Nephron (organoid): ENCODE measurements at regions not wholly inside any gene's neighbourhood (a gene's known extent, or its start where the extent isn't known, plus 50 kb on each side); places are given as distances from the start of the nearest gene placed in this dataset.

Experiments used
- H3K27ac Mint-ChIP-seq, 3 experiments: 2 replicates each; pipeline ENCODE4 v1.8.0; 2020; ENCODE audit warnings: mixed read lengths in 3 of 3, mild to moderate bottlenecking in 2 of 3, moderate library complexity in 1 of 3
- H3K27me3 Mint-ChIP-seq: 2 replicates; pipeline ENCODE4 v1.8.0; 2021; ENCODE audit warnings: low read depth, mild to moderate bottlenecking, moderate library complexity, mixed read lengths
- H3K36me3 Mint-ChIP-seq: 2 replicates; pipeline ENCODE4 v1.8.0; 2020; ENCODE audit warnings: low read depth, mixed read lengths
- H3K4me1 Mint-ChIP-seq: 2 replicates; pipeline ENCODE4 v1.8.0; 2020; ENCODE audit warnings: mixed read lengths
- H3K4me3 Mint-ChIP-seq, 3 experiments: 2 replicates each; pipeline ENCODE4 v1.8.0; 2020; ENCODE audit warnings: mild to moderate bottlenecking in 3 of 3, mixed read lengths in 3 of 3, moderate library complexity in 2 of 3
- H3K9me3 Mint-ChIP-seq: 2 replicates; pipeline ENCODE4 v1.8.0; 2020; ENCODE audit warnings: mixed read lengths
- TF ChIP-seq, protein P1 (sequence below), 3 experiments: fragments of 200-600 bp; sonication (generic); IDR thresholded peaks; one replicate each; pipeline ENCODE4 v1.5.0; 2021; ENCODE audit warnings: antibody characterized with exemption in 3 of 3; ENCODE audit not compliant: unreplicated experiment in 3 of 3

DNA sequence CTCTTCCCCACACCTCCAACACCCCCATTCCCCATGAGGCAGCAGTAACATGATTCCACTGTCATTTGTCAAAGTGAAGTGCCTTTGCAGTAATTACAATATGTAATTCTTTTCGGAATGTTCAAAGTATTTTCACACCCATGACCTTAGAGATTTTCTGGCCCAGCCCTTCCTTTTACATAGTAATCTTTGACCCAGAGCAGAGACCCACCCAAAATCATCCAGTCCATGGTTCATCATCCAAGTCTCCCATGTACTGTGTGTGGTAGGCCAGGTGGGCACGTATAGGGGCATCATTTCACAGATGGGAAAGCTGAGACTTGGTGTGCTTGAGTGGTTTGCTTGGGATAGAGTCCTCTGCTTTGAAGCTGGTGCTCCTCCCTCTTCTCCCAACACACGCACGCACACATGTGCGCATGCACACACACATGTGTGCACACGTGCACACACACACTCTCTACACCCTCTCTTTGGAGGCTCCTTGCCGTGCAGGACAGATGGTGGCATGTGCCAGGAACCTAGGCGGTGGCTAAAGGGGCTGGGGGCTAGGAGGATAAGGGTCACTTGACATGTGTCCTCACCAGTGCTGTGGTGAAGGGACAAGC, 284.7 kb upstream of the ROPN1 start:
- Mint-ChIP-seq H3K36me3 (peaks cover 1% of the 10 kb centered on the region), H3K4me1 (peaks cover 42% of the 10 kb centered on the region), H3K27ac (peak overlapping the region in 2 of 3 experiments; percentile 57 to 88), H3K9me3 (no peaks in the 10 kb centered on the region), H3K4me3 (no peak overlapping the region), H3K27me3 (no peaks in the 10 kb centered on the region)
- TF ChIP-seq, protein P1, sequence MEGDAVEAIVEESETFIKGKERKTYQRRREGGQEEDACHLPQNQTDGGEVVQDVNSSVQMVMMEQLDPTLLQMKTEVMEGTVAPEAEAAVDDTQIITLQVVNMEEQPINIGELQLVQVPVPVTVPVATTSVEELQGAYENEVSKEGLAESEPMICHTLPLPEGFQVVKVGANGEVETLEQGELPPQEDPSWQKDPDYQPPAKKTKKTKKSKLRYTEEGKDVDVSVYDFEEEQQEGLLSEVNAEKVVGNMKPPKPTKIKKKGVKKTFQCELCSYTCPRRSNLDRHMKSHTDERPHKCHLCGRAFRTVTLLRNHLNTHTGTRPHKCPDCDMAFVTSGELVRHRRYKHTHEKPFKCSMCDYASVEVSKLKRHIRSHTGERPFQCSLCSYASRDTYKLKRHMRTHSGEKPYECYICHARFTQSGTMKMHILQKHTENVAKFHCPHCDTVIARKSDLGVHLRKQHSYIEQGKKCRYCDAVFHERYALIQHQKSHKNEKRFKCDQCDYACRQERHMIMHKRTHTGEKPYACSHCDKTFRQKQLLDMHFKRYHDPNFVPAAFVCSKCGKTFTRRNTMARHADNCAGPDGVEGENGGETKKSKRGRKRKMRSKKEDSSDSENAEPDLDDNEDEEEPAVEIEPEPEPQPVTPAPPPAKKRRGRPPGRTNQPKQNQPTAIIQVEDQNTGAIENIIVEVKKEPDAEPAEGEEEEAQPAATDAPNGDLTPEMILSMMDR (IDR thresholded peaks at IDR 0.05; ENCODE audit: unreplicated experiment in 3 of 3): no peak

DNA sequence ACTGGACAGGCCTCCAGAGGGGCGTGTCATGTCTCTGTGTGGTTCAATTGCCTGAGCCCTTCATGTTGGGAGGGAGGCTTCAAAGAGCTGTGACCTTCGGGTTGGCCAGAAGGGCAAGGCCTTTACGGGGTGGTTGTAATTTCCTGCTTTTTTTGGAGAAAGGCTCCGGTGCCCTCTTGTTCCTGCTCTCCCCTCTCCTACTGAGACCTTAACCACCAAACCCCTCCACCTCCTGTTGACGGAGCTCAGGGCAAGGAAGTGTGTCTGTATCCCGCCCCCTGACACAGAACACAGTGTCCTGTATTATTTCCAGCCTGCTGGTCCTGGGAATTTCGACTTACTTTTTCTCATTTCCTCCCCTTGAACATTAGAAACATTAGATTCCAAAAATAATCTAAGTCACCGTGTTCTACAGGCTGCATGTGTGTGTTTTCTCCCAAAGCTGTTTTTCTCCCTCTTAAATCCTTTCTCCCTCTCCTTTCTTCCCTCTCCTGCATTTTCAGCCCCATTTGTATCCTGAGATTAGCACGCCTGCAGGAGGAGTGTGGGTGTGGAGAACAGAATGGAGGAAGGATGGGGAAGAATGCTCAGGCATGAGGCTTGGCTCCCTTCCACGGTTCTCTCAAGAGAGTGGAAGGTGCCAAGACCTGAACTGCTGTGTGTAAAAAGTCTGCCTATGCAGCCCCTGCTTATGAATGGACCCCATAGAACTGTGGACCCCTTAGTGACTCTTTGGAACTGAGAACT, 285.4 kb upstream of the ROPN1 start:
- no peaks in the 10 kb centered on the region for H3K9me3 Mint-ChIP-seq
- peak overlapping the region; percentile 36 to 88 (median 57) for H3K27ac Mint-ChIP-seq
- H3K27me3 Mint-ChIP-seq: no peaks in the 10 kb centered on the region
- TF ChIP-seq, protein P1 (IDR thresholded peaks at IDR 0.05; ENCODE audit: unreplicated experiment in 3 of 3): no peak
- H3K36me3 Mint-ChIP-seq: no peaks in the 10 kb centered on the region
- H3K4me1 Mint-ChIP-seq: peaks cover 43% of the 10 kb centered on the region
- no peak overlapping the region for H3K4me3 Mint-ChIP-seq

DNA sequence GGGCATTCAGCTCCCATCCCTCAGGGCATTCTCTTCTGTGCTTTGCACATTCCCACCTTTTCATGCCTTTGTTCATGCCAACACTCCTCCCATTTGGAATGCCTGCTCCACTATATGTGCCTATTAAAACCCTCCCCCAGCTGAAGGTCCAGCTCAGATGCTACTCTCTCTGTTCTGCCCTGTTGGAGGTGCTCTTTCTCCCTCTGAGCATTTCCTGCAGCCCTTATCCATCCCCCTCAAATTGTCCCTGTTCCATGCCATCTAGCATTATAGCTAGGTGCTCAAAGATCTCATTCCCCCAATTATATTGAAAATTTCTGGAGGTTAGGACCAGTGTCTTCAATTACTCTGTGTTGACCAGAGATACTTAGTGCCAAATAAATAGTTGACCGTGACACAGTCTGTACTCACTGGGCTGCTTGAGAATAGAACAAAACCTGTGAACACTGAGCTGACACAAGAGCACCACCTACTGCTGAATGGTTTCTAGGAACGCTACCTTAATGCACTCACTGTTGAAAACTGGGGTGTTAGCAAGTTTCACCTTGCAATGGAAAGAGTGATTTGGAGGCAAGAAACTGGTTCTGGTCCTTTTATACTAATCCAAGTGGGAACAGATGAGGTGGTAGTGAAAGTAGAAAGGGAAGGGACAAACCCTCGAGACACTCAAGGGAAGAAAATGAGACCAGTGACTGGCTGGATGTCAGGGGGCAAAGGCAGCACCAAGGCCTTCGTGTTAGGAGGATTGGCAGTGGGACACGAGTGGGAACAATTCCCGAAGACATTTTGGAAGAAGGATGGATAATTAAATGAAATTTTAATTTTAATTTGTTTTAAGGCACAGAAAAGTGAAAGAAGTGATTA, 289.8 kb upstream of the ROPN1 start:
- TF ChIP-seq, protein P1 (IDR thresholded peaks at IDR 0.05; ENCODE audit: unreplicated experiment in 3 of 3): peak; percentile 46 to 62 (median 55)
- no peak overlapping the region for H3K4me3 Mint-ChIP-seq
- no peaks in the 10 kb centered on the region for H3K36me3 Mint-ChIP-seq
- H3K27ac Mint-ChIP-seq: peak overlapping the region in 2 of 3 experiments; percentile 3 to 66
- no peaks in the 10 kb centered on the region for H3K27me3 Mint-ChIP-seq
- H3K4me1 Mint-ChIP-seq: peaks cover 35% of the 10 kb centered on the region
- H3K9me3 Mint-ChIP-seq: no peaks in the 10 kb centered on the region

GRCh38 chr3:124282751-124283651, 291.1 kb upstream of the ROPN1 start:
- no peak overlapping the region for H3K4me3 Mint-ChIP-seq
- TF ChIP-seq, protein P1 (IDR thresholded peaks at IDR 0.05; ENCODE audit: unreplicated experiment in 3 of 3): no peak
- peaks cover under 1% of the 10 kb centered on the region for H3K36me3 Mint-ChIP-seq
- peak overlapping the region in 1 of 3 experiments; percentile 2 for H3K27ac Mint-ChIP-seq
- no peaks in the 10 kb centered on the region for H3K9me3 Mint-ChIP-seq
- peaks cover 22% of the 10 kb centered on the region for H3K4me1 Mint-ChIP-seq
- no peaks in the 10 kb centered on the region for H3K27me3 Mint-ChIP-seq

- Mint-ChIP-seq H3K27ac (peak overlapping the region in 2 of 3 experiments; percentile 2 to 32), H3K9me3 (peaks cover 6% of the 10 kb centered on the region), H3K4me1 (peaks cover 22% of the 10 kb centered on the region), H3K4me3 (no peak overlapping the region), H3K36me3 (peaks cover 7% of the 10 kb centered on the region), H3K27me3 (no peaks in the 10 kb centered on the region)
- TF ChIP-seq, protein P1 (IDR thresholded peaks at IDR 0.05; ENCODE audit: unreplicated experiment in 3 of 3): no peak
Measured at GRCh38 chr3:124283652-124284023, 291.7 kb upstream of the ROPN1 start.
